ENCODE measurements at regions not wholly inside any gene's neighbourhood (a gene's known extent, or its start where the extent isn't known, plus 50 kb on each side); places are given as distances from the start of the nearest gene placed in this dataset.

- Histone ChIP-seq H3K27me3 (ENCODE audit: insufficient read depth) (no peaks in the 10 kb centered on the region), H3K4me2 (no peak overlapping the region), H2AFZ (no peak overlapping the region), H3K4me1 (ENCODE audit: insufficient read depth) (peaks cover 8% of the 10 kb centered on the region; the same call in 1 of the 2 replicates), H3K9me2 (ENCODE audit: insufficient read depth) (peaks cover 8% of the 10 kb centered on the region; the same call in 1 of the 2 replicates), H3K79me2 (replicated peaks; ENCODE audit: insufficient read depth) (no peaks in the 10 kb centered on the region), H3K4me3 (no peak overlapping the region), H3K36me3 (ENCODE audit: insufficient read depth) (no peaks in the 10 kb centered on the region), H4K20me1 (replicated peaks; ENCODE audit: insufficient read depth) (no peaks in the 10 kb centered on the region), H3F3A (replicated peaks; ENCODE audit: low read depth) (no peaks in the 10 kb centered on the region), H3K27ac (ENCODE audit: low read depth) (no peak overlapping the region)
- Mint-ChIP-seq H3K27ac (no peak overlapping the region), H3K36me3 (ENCODE audit: low read depth) (no peaks in the 10 kb centered on the region), H3K4me3 (no peak overlapping the region), H3K9me3 (peaks cover 3% of the 10 kb centered on the region; the same call in 1 of the 3 replicates), H3K27me3 (ENCODE audit: insufficient read depth, low read depth, poor library complexity) (peaks cover 11% of the 10 kb centered on the region), H3K4me1 (peaks cover 6% of the 10 kb centered on the region; the same call in 2 of the 3 replicates)
- TF ChIP-seq ZNF114 (CRISPR knock-in tag; IDR thresholded peaks at IDR 0.05) (no peak), JUNB (IDR thresholded peaks at IDR 0.05; ENCODE audit: unreplicated experiment) (no peak), NANOG (IDR thresholded peaks at IDR 0.05; ENCODE audit: borderline replicate concordance) (no peak), EZH2 (IDR thresholded peaks at IDR 0.05; ENCODE audit: low read depth, unreplicated experiment) (no peak), ZNF462 (CRISPR knock-in tag; IDR thresholded peaks at IDR 0.05) (no peak), STAT1 (IDR thresholded peaks at IDR 0.05; ENCODE audit: unreplicated experiment) (no peak), CREB1 (CRISPR knock-in tag; IDR thresholded peaks at IDR 0.05; ENCODE audit: low read depth) (no peak), ZNF331 (CRISPR knock-in tag; IDR thresholded peaks at IDR 0.05; ENCODE audit: low read depth) (no peak), EZH2phosphoT487 (IDR thresholded peaks at IDR 0.05; ENCODE audit: unreplicated experiment) (no peak), POLR2AphosphoS5 (IDR thresholded peaks at IDR 0.05; ENCODE audit: low read depth) (no peak)
- TF ChIP-seq, protein P1, sequence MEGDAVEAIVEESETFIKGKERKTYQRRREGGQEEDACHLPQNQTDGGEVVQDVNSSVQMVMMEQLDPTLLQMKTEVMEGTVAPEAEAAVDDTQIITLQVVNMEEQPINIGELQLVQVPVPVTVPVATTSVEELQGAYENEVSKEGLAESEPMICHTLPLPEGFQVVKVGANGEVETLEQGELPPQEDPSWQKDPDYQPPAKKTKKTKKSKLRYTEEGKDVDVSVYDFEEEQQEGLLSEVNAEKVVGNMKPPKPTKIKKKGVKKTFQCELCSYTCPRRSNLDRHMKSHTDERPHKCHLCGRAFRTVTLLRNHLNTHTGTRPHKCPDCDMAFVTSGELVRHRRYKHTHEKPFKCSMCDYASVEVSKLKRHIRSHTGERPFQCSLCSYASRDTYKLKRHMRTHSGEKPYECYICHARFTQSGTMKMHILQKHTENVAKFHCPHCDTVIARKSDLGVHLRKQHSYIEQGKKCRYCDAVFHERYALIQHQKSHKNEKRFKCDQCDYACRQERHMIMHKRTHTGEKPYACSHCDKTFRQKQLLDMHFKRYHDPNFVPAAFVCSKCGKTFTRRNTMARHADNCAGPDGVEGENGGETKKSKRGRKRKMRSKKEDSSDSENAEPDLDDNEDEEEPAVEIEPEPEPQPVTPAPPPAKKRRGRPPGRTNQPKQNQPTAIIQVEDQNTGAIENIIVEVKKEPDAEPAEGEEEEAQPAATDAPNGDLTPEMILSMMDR (conservative IDR thresholded peaks at IDR 0.05; ENCODE audit: low read depth in 2 of 2) = no peak
- TF ChIP-seq, protein P2, sequence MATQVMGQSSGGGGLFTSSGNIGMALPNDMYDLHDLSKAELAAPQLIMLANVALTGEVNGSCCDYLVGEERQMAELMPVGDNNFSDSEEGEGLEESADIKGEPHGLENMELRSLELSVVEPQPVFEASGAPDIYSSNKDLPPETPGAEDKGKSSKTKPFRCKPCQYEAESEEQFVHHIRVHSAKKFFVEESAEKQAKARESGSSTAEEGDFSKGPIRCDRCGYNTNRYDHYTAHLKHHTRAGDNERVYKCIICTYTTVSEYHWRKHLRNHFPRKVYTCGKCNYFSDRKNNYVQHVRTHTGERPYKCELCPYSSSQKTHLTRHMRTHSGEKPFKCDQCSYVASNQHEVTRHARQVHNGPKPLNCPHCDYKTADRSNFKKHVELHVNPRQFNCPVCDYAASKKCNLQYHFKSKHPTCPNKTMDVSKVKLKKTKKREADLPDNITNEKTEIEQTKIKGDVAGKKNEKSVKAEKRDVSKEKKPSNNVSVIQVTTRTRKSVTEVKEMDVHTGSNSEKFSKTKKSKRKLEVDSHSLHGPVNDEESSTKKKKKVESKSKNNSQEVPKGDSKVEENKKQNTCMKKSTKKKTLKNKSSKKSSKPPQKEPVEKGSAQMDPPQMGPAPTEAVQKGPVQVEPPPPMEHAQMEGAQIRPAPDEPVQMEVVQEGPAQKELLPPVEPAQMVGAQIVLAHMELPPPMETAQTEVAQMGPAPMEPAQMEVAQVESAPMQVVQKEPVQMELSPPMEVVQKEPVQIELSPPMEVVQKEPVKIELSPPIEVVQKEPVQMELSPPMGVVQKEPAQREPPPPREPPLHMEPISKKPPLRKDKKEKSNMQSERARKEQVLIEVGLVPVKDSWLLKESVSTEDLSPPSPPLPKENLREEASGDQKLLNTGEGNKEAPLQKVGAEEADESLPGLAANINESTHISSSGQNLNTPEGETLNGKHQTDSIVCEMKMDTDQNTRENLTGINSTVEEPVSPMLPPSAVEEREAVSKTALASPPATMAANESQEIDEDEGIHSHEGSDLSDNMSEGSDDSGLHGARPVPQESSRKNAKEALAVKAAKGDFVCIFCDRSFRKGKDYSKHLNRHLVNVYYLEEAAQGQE (IDR thresholded peaks at IDR 0.05; ENCODE audit: unreplicated experiment) = no peak
- TF ChIP-seq, protein P3, sequence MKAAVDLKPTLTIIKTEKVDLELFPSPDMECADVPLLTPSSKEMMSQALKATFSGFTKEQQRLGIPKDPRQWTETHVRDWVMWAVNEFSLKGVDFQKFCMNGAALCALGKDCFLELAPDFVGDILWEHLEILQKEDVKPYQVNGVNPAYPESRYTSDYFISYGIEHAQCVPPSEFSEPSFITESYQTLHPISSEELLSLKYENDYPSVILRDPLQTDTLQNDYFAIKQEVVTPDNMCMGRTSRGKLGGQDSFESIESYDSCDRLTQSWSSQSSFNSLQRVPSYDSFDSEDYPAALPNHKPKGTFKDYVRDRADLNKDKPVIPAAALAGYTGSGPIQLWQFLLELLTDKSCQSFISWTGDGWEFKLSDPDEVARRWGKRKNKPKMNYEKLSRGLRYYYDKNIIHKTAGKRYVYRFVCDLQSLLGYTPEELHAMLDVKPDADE (IDR thresholded peaks at IDR 0.05) = no peak
- ATAC-seq (no peak), DNase-seq (ENCODE audit: low spot score) (no peak)
Observed at GRCh38 chr16:54742436-54742835, 188.2 kb upstream of the IRX5 start.
